IMR-90 (cell line): ENCODE measurements at regions not wholly inside any gene's neighbourhood (a gene's known extent, or its start where the extent isn't known, plus 50 kb on each side); places are given as distances from the start of the nearest gene placed in this dataset.

Experiments used
- ATAC-seq: fragments of 200-7000 bp; cut with Tn5 transposase; 2 replicates; pipeline ENCODE4 v1.9.1; 2020; ENCODE audit warnings: low read depth, mild to moderate bottlenecking, moderate library complexity
- BruUV-seq: library from RNA; stranded (reverse); fragments of 400-500 nt; replicated peaks from 2 replicates; lab custom pipeline; 2021; lab: Mats Ljungman, UMichigan
- CTCF ChIA-PET: fragments of 300-600 bp; formaldehyde crosslinking; extraction: SDS; loops from one replicate; lab custom pipeline; 2021; ENCODE audit warnings: antibody characterized with exemption; lab: Yijun Ruan, JAX
- POLR2A ChIA-PET: fragments of 300-600 bp; sonication (Branson Sonifier 250); formaldehyde crosslinking; loops from one replicate; lab custom pipeline; 2022; ENCODE audit warnings: antibody characterized with exemption; ENCODE audit not compliant: unreplicated experiment; lab: Charles Lee
- DNase-seq: peaks from one replicate; pipeline ENCODE4 v3.0.0; 2013
- H2AFZ ChIP-seq: replicated peaks from 2 replicates; pipeline ENCODE3; 2013; ENCODE audit warnings: low read length, mild to moderate bottlenecking; ENCODE audit not compliant: poor library complexity
- H2AK5ac ChIP-seq: 2 replicates; pipeline ENCODE4 v1.6.1; 2013; ENCODE audit warnings: low read depth, low read length, inconsistent platforms
- H2AK9ac ChIP-seq: replicated peaks from 2 replicates; pipeline ENCODE3; 2013; ENCODE audit warnings: mild to moderate bottlenecking, low read depth, low read length, moderate library complexity; ENCODE audit not compliant: poor library complexity
- H2BK120ac ChIP-seq: 2 replicates; pipeline ENCODE4 v1.6.1; 2013; ENCODE audit warnings: low read depth, low read length, inconsistent platforms
- H2BK15ac ChIP-seq: 3 replicates; pipeline ENCODE4 v1.6.1; 2013; ENCODE audit warnings: low read depth, low read length, inconsistent platforms
- H2BK20ac ChIP-seq: 2 replicates; pipeline ENCODE4 v1.6.1; 2013; ENCODE audit warnings: low read depth, mild to moderate bottlenecking, inconsistent platforms, low read length, moderate library complexity
- H2BK5ac ChIP-seq: 2 replicates; pipeline ENCODE4 v1.6.1; 2013; ENCODE audit warnings: mild to moderate bottlenecking, low read depth, low read length, inconsistent platforms; ENCODE audit not compliant: poor library complexity, severe bottlenecking
- H3K14ac ChIP-seq: replicated peaks from 2 replicates; pipeline ENCODE4 v1.6.1; 2013; ENCODE audit warnings: low read depth, low read length, inconsistent platforms
- H3K18ac ChIP-seq: 2 replicates; pipeline ENCODE4 v1.6.1; 2013; ENCODE audit warnings: low read depth, low read length, control low read depth
- H3K23ac ChIP-seq: 2 replicates; pipeline ENCODE4 v1.6.1; 2013; ENCODE audit warnings: low read depth, low read length, inconsistent platforms
- H3K27ac ChIP-seq: 2 replicates; pipeline ENCODE4 v1.5.1; 2013; ENCODE audit warnings: mild to moderate bottlenecking, control low read depth, low read length; ENCODE audit not compliant: insufficient read depth
- H3K27me3 ChIP-seq: 2 replicates; pipeline ENCODE4 v1.6.1; 2013; ENCODE audit warnings: low read length; ENCODE audit not compliant: control insufficient read depth, insufficient read depth
- H3K36me3 ChIP-seq: 2 replicates; pipeline ENCODE4 v1.6.1; 2013; ENCODE audit warnings: low read length, mixed read lengths; ENCODE audit not compliant: control insufficient read depth, insufficient read depth
- H3K4ac ChIP-seq: 2 replicates; pipeline ENCODE4 v1.6.1; 2013; ENCODE audit warnings: low read depth, low read length, inconsistent platforms
- H3K4me1 ChIP-seq: 2 replicates; pipeline ENCODE4 v1.6.1; 2013; ENCODE audit warnings: low read length, mixed read lengths; ENCODE audit not compliant: control insufficient read depth, insufficient read depth
- H3K4me2 ChIP-seq: 2 replicates; pipeline ENCODE4 v1.6.1; 2013; ENCODE audit warnings: low read depth, mild to moderate bottlenecking, control low read depth, low read length, moderate library complexity
- H3K4me3 ChIP-seq: 2 replicates; pipeline ENCODE4 v1.5.1; 2013; ENCODE audit warnings: low read depth, mild to moderate bottlenecking, control low read depth, low read length, moderate library complexity; ENCODE audit not compliant: insufficient read depth
- H3K56ac ChIP-seq: 2 replicates; pipeline ENCODE4 v1.6.1; 2013; ENCODE audit warnings: low read length, inconsistent platforms; ENCODE audit not compliant: insufficient read depth; ENCODE audit errors: extremely low read depth
- H3K79me1 ChIP-seq, 2 experiments: 2 replicates each; pipeline ENCODE4 v1.6.1; 2013; ENCODE audit warnings: low read length in 2 of 2, inconsistent platforms in 1 of 2, low read depth in 1 of 2
- H3K9ac ChIP-seq: 2 replicates; pipeline ENCODE4 v1.6.1; 2013; ENCODE audit warnings: low read depth, low read length, control low read depth
- H3K9me1 ChIP-seq: 2 replicates; pipeline ENCODE4 v1.6.1; 2013; ENCODE audit warnings: low read length, inconsistent platforms; ENCODE audit not compliant: insufficient read depth
- H3K9me3 ChIP-seq: 2 replicates; pipeline ENCODE4 v1.6.1; 2013; ENCODE audit warnings: low read length; ENCODE audit not compliant: control insufficient read depth, insufficient read depth
- H4K20me1 ChIP-seq: 2 replicates; pipeline ENCODE4 v1.6.1; 2013; ENCODE audit warnings: low read length, inconsistent platforms; ENCODE audit not compliant: insufficient read depth
- H4K5ac ChIP-seq: 2 replicates; pipeline ENCODE4 v1.6.1; 2013; ENCODE audit warnings: mild to moderate bottlenecking, low read depth, low read length, control low read depth
- H4K8ac ChIP-seq, 2 experiments: 2 replicates each; pipeline ENCODE4 v1.6.1; 2013; ENCODE audit warnings: low read depth in 2 of 2, low read length in 2 of 2, control low read depth in 1 of 2, inconsistent platforms in 1 of 2
- H4K91ac ChIP-seq: 2 replicates; pipeline ENCODE4 v1.6.1; 2013; ENCODE audit warnings: low read depth, low read length, inconsistent platforms; ENCODE audit not compliant: insufficient read depth
- BHLHE40 ChIP-seq: fragments of 150-350 bp; IDR thresholded peaks from 2 replicates; pipeline ENCODE4 v1.6.1; 2016; ENCODE audit warnings: mild to moderate bottlenecking, low read depth, low read length
- CEBPB ChIP-seq: IDR thresholded peaks from 2 replicates; pipeline ENCODE4 v1.6.1; 2012; ENCODE audit warnings: low read depth, low read length, improper control_type of control experiment
- CHD1 ChIP-seq: IDR thresholded peaks from 2 replicates; pipeline ENCODE4 v1.6.1; 2012; ENCODE audit warnings: low read depth, low read length, improper control_type of control experiment
- CTCF ChIP-seq: conservative IDR thresholded peaks from 2 replicates; pipeline ENCODE4 v1.5.1; 2012; ENCODE audit warnings: mild to moderate bottlenecking, low read depth, low read length, improper control_type of control experiment
- ELK1 ChIP-seq: fragments of 150-350 bp; IDR thresholded peaks from 2 replicates; pipeline ENCODE4 v1.6.1; 2016; ENCODE audit warnings: low read depth, mild to moderate bottlenecking, low read length, moderate library complexity, borderline replicate concordance
- FOS ChIP-seq: fragments of 150-350 bp; IDR thresholded peaks from 2 replicates; pipeline ENCODE4 v1.6.1; 2016; ENCODE audit warnings: low read depth, low read length
- MAFK ChIP-seq: IDR thresholded peaks from 2 replicates; pipeline ENCODE4 v1.6.1; 2012; ENCODE audit warnings: low read depth, low read length, improper control_type of control experiment
- MAZ ChIP-seq: IDR thresholded peaks from 2 replicates; pipeline ENCODE4 v1.6.1; 2012; ENCODE audit warnings: low read depth, mild to moderate bottlenecking, low read length, improper control_type of control experiment, moderate library complexity, borderline replicate concordance
- MXI1 ChIP-seq: IDR thresholded peaks from 2 replicates; pipeline ENCODE4 v1.6.1; 2012; ENCODE audit warnings: low read depth, mild to moderate bottlenecking, low read length, moderate library complexity, borderline replicate concordance
- NFE2L2 ChIP-seq: fragments of 150-350 bp; IDR thresholded peaks from 2 replicates; pipeline ENCODE4 v1.6.1; 2016; ENCODE audit warnings: low read depth, mild to moderate bottlenecking, low read length
- POLR2A ChIP-seq: IDR thresholded peaks from 2 replicates; pipeline ENCODE4 v1.6.1; 2012; ENCODE audit warnings: mild to moderate bottlenecking, low read depth, low read length
- RAD21 ChIP-seq: IDR thresholded peaks from 2 replicates; pipeline ENCODE4 v1.6.1; 2012; ENCODE audit warnings: low read length, improper control_type of control experiment
- RCOR1 ChIP-seq: IDR thresholded peaks from 2 replicates; pipeline ENCODE4 v1.6.1; 2012; ENCODE audit warnings: mild to moderate bottlenecking, low read length, improper control_type of control experiment; ENCODE audit not compliant: insufficient replicate concordance
- RFX5 ChIP-seq: IDR thresholded peaks from 2 replicates; pipeline ENCODE4 v1.8.0; 2012; ENCODE audit warnings: low read depth, mild to moderate bottlenecking, low read length, moderate library complexity
- SMC3 ChIP-seq: fragments of 150-350 bp; IDR thresholded peaks from 2 replicates; pipeline ENCODE4 v1.6.1; 2016; ENCODE audit warnings: low read depth, mild to moderate bottlenecking, antibody characterized with exemption, low read length, moderate library complexity
- USF2 ChIP-seq: fragments of 150-350 bp; IDR thresholded peaks from 2 replicates; pipeline ENCODE4 v1.6.1; 2017; ENCODE audit warnings: mild to moderate bottlenecking, antibody characterized with exemption, low read length, low read depth
- WGBS, 2 experiments: methylation state at CpG; one replicate each; pipeline versions ENCODE4 v1.1.5 to v1.1.7; 2013; ENCODE audit warnings: missing lambda C conversion rate in 2 of 2; ENCODE audit not compliant: insufficient read length in 1 of 2; ENCODE audit errors: extremely low coverage in 2 of 2; 5-methylcytosine and 5-hydroxymethylcytosine counted together
- dilution Hi-C: fragments of 300-500 bp; cut with HindIII; formaldehyde crosslinking; loops from one replicate; pipeline ENCODE4 v1.14.3; 2018; ENCODE audit warnings: low sequenced_read_pairs; ENCODE audit not compliant: unreplicated experiment
- in situ Hi-C: fragments of 300-500 bp; cut with MboI; formaldehyde crosslinking; loops from 3 replicates; pipeline ENCODE4 v1.14.3; 2019; ENCODE audit warnings: low sequenced_read_pairs, inconsistent platforms, mixed read lengths
- intact Hi-C: fragments of 100-400 bp; cut with micrococcal nuclease; formaldehyde crosslinking; loops from 2 replicates; pipeline ENCODE4 v1.10.0; 2022

- TF ChIP-seq USF2 (no peak), RCOR1 (no peak), SMC3 (no peak), POLR2A (no peak), ELK1 (no peak), BHLHE40 (no peak), CTCF (no peak), CEBPB (no peak), MXI1 (no peak), CHD1 (no peak), NFE2L2 (no peak), MAZ (no peak), RFX5 (no peak), MAFK (no peak), RAD21 (no peak), FOS (no peak)
- intact Hi-C loops: no loop called here
- Histone ChIP-seq H3K4ac (no peak overlapping the region), H3K79me1 (no peaks in the 10 kb centered on the region), H3K9me1 (no peaks in the 10 kb centered on the region), H3K14ac (no peak overlapping the region), H3K18ac (no peak overlapping the region), H3K4me3 (no peak overlapping the region), H3K9me3 (no peaks in the 10 kb centered on the region), H4K91ac (no peak overlapping the region), H2AK5ac (no peak overlapping the region), H4K20me1 (no peaks in the 10 kb centered on the region), H2AFZ (no peak overlapping the region), H3K36me3 (no peaks in the 10 kb centered on the region), H3K4me1 (peaks cover 2% of the 10 kb centered on the region; the same call in 1 of the 2 replicates), H2BK20ac (no peak overlapping the region), H4K8ac (no peak overlapping the region), H3K56ac (no peak overlapping the region), H3K9ac (no peak overlapping the region), H2BK15ac (no peak overlapping the region), H2BK5ac (no peak overlapping the region), H2BK120ac (no peak overlapping the region), H4K5ac (no peak overlapping the region), H3K4me2 (no peak overlapping the region), H3K27ac (no peak overlapping the region), H2AK9ac (no peak overlapping the region), H3K23ac (no peak overlapping the region), H3K27me3 (peaks cover 9% of the 10 kb centered on the region)
- WGBS, 2 experiments: 72% methylated on average over 3 of the region's 6 CpGs; no CpG with 5 or more reads in 1 of the 2 experiments
- BruUV-seq: no TSS peak
- DNase-seq (no peak), ATAC-seq (no peak)
- ChIA-PET CTCF (no interaction called here), POLR2A (no interaction called here)
- dilution Hi-C loops: no loop called here
- in situ Hi-C loops: no loop called here
These were observed 147.6 kb downstream of the SOX9 start for GRCh38 chr17:72268431-72268830.
